ENCODE measurements at regions not wholly inside any gene's neighbourhood (a gene's known extent, or its start where the extent isn't known, plus 50 kb on each side); places are given as distances from the start of the nearest gene placed in this dataset.

DNA sequence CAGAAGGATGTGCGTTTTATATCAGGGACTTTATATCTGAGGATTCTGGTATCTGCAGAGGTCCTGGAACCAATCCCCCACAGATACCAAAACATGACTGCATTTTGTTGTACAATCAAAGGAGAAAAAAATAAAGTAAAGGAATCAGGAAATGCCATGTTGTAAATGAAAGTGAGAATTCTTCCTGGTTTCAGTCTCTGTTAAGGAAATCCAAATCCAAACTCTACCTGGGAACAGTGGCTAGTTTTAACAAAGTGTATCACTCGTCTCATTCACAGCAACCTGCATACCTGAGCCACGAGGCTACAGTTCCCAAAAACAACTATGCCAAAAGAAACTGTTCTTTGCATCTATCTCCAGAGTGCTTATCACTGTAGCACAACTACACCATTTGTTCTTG lies 77.3 kb upstream of the ATF3 start:
- TF ChIP-seq CTCF (IDR thresholded peaks at IDR 0.05; ENCODE audit: insufficient read depth, low read length, poor library complexity, severe bottlenecking) (no peak), EZH2phosphoT487 (conservative IDR thresholded peaks at IDR 0.05; ENCODE audit: low read length) (no peak)

All from SU-DHL-6 (cell line).